DOHH2 (cell line): ENCODE measurements at regions not wholly inside any gene's neighbourhood (a gene's known extent, or its start where the extent isn't known, plus 50 kb on each side); places are given as distances from the start of the nearest gene placed in this dataset.

Experiments
- H3F3A ChIP-seq: fragments of 200-600 bp; sonication (generic), shearing (Covaris generic); 2 replicates; pipeline ENCODE4 v1.6.0; 2016; ENCODE audit warnings: antibody characterized with exemption, mild to moderate bottlenecking; ENCODE audit not compliant: control insufficient read depth, insufficient read depth
- H3K27ac ChIP-seq: fragments of 200-600 bp; sonication (generic); 2 replicates; pipeline ENCODE4 v1.5.1; 2014; ENCODE audit warnings: low read depth, mild to moderate bottlenecking, low read length, moderate library complexity
- H3K27me3 ChIP-seq: fragments of 200-600 bp; sonication (generic); 2 replicates; pipeline ENCODE4 v1.6.1; 2014; ENCODE audit warnings: mild to moderate bottlenecking, low read length, mixed read lengths; ENCODE audit not compliant: control insufficient read depth
- H3K36me3 ChIP-seq: fragments of 200-600 bp; sonication (generic); 2 replicates; pipeline ENCODE4 v1.6.1; 2014; ENCODE audit warnings: mild to moderate bottlenecking, low read length, moderate library complexity, mixed read lengths; ENCODE audit not compliant: control insufficient read depth
- H3K4me1 ChIP-seq: fragments of 200-600 bp; sonication (generic); 2 replicates; pipeline ENCODE4 v1.6.1; 2014; ENCODE audit warnings: mild to moderate bottlenecking, low read length, mixed read lengths; ENCODE audit not compliant: control insufficient read depth
- H3K4me2 ChIP-seq: fragments of 200-600 bp; sonication (generic); 2 replicates; pipeline ENCODE4 v1.6.0; 2014; ENCODE audit warnings: mild to moderate bottlenecking, low read length, moderate library complexity
- H3K4me3 ChIP-seq: fragments of 200-600 bp; sonication (generic); 2 replicates; pipeline ENCODE4 v1.5.1; 2014; ENCODE audit warnings: mild to moderate bottlenecking, low read length, mixed read lengths
- H3K79me2 ChIP-seq: fragments of 200-600 bp; sonication (generic); 2 replicates; pipeline ENCODE4 v1.6.1; 2014; ENCODE audit warnings: mild to moderate bottlenecking, low read length, mixed read lengths; ENCODE audit not compliant: control insufficient read depth
- H3K9me2 ChIP-seq: fragments of 200-600 bp; sonication (generic); replicated peaks from 2 replicates; pipeline ENCODE4 v1.6.1; 2014; ENCODE audit warnings: mild to moderate bottlenecking, low read length, mixed read lengths; ENCODE audit not compliant: control insufficient read depth
- H3K9me3 ChIP-seq: fragments of 200-600 bp; sonication (generic); 2 replicates; pipeline ENCODE4 v1.6.1; 2014; ENCODE audit warnings: antibody characterized with exemption, low read length, mixed read lengths; ENCODE audit not compliant: control insufficient read depth, insufficient read depth
- H4K20me1 ChIP-seq: fragments of 200-600 bp; sonication (generic); 2 replicates; pipeline ENCODE4 v1.6.0; 2014; ENCODE audit warnings: low read depth, mild to moderate bottlenecking, antibody characterized with exemption, low read length, moderate library complexity; ENCODE audit not compliant: control insufficient read depth, insufficient read depth
- EZH2phosphoT487 ChIP-seq: fragments of 200-600 bp; sonication (generic); IDR thresholded peaks from 2 replicates; pipeline ENCODE4 v1.6.1; 2017; ENCODE audit warnings: borderline replicate concordance, mild to moderate bottlenecking, antibody characterized with exemption, low read length, moderate library complexity, mixed read lengths
- TF ChIP-seq, protein P1 (sequence below): fragments of 200-600 bp; sonication (generic); IDR thresholded peaks from one replicate; pipeline ENCODE4 v1.5.1; 2014; ENCODE audit warnings: antibody characterized with exemption, mild to moderate bottlenecking, low read depth, low read length; ENCODE audit not compliant: poor library complexity, severe bottlenecking

DNA sequence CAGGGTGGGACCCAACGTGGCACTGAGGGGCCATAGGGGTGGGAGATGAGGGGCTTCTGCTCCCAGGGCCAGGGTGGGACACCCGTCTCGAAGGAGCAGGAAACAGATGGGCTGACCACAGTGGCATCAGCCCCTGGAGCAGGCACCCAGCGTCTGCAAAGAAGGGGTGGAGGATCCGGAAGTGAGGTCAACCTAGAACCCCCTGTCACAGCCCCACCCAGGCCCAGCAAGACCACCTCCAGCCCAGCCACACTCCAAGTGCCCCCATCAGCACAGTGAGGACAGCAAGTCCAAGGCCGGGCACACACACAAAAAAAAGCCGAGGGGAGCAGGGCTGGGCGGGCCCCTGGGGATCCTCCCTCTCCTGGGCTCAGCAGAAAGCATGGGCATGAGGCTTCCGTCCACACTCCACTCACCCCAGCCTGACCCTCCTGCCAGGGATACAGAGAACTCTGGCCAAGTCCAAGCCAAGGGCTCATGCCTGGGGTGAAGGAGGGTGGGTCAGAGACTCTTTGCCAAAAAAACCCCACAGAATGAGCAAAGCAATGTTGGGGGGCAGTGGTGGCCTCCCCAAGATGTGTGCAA, 111.0 kb downstream of the FOXL3 start:
- H3K27ac ChIP-seq, result no peak overlapping the region
- no peaks in the 10 kb centered on the region for H3K79me2 ChIP-seq
- H3K27me3 ChIP-seq, result no peaks in the 10 kb centered on the region
- H3K4me1 ChIP-seq, result no peaks in the 10 kb centered on the region
- no peak overlapping the region for H3K4me3 ChIP-seq
- H3F3A ChIP-seq, result no peaks in the 10 kb centered on the region
- H3K36me3 ChIP-seq, result no peaks in the 10 kb centered on the region
- TF ChIP-seq, protein P1, sequence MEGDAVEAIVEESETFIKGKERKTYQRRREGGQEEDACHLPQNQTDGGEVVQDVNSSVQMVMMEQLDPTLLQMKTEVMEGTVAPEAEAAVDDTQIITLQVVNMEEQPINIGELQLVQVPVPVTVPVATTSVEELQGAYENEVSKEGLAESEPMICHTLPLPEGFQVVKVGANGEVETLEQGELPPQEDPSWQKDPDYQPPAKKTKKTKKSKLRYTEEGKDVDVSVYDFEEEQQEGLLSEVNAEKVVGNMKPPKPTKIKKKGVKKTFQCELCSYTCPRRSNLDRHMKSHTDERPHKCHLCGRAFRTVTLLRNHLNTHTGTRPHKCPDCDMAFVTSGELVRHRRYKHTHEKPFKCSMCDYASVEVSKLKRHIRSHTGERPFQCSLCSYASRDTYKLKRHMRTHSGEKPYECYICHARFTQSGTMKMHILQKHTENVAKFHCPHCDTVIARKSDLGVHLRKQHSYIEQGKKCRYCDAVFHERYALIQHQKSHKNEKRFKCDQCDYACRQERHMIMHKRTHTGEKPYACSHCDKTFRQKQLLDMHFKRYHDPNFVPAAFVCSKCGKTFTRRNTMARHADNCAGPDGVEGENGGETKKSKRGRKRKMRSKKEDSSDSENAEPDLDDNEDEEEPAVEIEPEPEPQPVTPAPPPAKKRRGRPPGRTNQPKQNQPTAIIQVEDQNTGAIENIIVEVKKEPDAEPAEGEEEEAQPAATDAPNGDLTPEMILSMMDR, result no peak
- TF ChIP-seq EZH2phosphoT487, result no peak
- no peaks in the 10 kb centered on the region for H4K20me1 ChIP-seq
- H3K9me3 ChIP-seq, result peaks cover 39% of the 10 kb centered on the region; the same call in 1 of the 2 replicates
- no peak overlapping the region for H3K4me2 ChIP-seq
- H3K9me2 ChIP-seq, result no peaks in the 10 kb centered on the region

DNA sequence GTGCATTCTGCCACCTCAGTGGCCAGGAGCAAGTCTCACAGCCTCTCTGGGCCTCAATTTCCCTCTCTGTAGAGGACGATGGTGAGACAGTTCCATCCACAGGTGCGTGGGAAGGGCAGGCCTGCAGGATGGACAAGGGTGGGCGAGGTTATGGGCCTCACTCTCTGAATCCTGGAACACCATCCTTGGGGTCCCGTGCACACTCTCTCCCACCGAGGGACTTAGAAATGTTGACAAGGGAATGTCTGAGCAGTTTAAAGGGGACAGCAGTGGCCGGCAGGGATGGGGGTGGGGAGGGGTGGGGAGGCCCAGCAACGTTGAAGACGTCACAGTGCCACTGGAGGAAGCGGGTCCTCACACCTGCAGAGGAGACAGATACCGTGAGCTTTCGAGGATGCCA, 111.5 kb downstream of the FOXL3 start:
- no peaks in the 10 kb centered on the region for H3K4me1 ChIP-seq
- H3K27me3 ChIP-seq, result no peaks in the 10 kb centered on the region
- no peaks in the 10 kb centered on the region for H3K36me3 ChIP-seq
- no peaks in the 10 kb centered on the region for H3F3A ChIP-seq
- H4K20me1 ChIP-seq, result no peaks in the 10 kb centered on the region
- H3K9me2 ChIP-seq, result no peaks in the 10 kb centered on the region
- TF ChIP-seq EZH2phosphoT487, result no peak
- TF ChIP-seq, protein P1, result no peak
- H3K4me3 ChIP-seq, result no peak overlapping the region
- H3K27ac ChIP-seq, result no peak overlapping the region
- H3K9me3 ChIP-seq, result peaks cover 39% of the 10 kb centered on the region; the same call in 1 of the 2 replicates
- H3K79me2 ChIP-seq, result no peaks in the 10 kb centered on the region
- H3K4me2 ChIP-seq, result no peak overlapping the region

DNA sequence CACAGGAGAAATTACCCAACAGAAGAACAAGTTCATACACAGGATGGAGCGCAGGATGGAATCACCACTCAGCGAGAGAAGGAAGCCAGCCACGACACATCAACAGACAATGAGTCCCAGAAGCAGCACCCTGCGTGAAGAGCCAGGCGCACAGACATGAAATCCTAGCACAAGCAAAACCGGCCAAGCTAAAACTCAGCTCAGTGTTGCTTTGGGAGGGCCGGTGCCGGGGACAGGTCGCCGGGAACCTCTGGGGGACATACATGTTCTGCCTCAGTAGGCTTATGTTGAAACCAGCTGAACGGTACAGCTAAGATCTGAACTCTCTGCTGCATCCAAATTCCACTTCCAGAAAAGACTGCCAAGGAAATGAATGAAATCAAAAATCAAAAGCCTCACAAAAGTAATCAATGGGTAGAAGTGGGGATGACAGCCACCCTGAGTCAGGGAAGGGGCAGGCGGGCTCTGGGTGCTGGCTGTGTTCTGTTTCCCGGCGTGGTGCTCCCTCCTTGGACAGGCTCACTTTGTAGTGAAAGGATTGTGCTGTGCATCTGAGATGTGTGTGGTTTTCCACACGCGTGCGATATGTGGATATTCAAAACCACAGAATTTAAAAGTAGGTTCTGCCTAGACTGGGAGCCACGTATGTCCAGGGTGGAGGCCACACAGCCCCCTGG, 114.7 kb downstream of the PDGFA start:
- no peaks in the 10 kb centered on the region for H3K79me2 ChIP-seq
- no peaks in the 10 kb centered on the region for H3K27me3 ChIP-seq
- H4K20me1 ChIP-seq, result no peaks in the 10 kb centered on the region
- no peaks in the 10 kb centered on the region for H3K36me3 ChIP-seq
- no peak overlapping the region for H3K27ac ChIP-seq
- no peaks in the 10 kb centered on the region for H3K4me1 ChIP-seq
- no peak overlapping the region for H3K4me2 ChIP-seq
- no peaks in the 10 kb centered on the region for H3K9me2 ChIP-seq
- no peaks in the 10 kb centered on the region for H3F3A ChIP-seq
- TF ChIP-seq EZH2phosphoT487, result no peak
- TF ChIP-seq, protein P1, result no peak
- peaks cover 23% of the 10 kb centered on the region; the same call in 1 of the 2 replicates for H3K9me3 ChIP-seq
- H3K4me3 ChIP-seq, result no peak overlapping the region
